Effector CD8-positive, alpha-beta T cell (primary cell): ENCODE measurements at regions not wholly inside any gene's neighbourhood (a gene's known extent, or its start where the extent isn't known, plus 50 kb on each side); places are given as distances from the start of the nearest gene placed in this dataset.
A peak's percentile ranks its signal among the peaks of the same experiment; 100 is the strongest.

ENCODE experiments used
- DNase-seq: peaks from one replicate; lab custom pipeline; 2025; lab: John Stamatoyannopoulos, UW

- no peak for DNase-seq
Observed at GRCh38 chr6:25012657-25013056, 76.9 kb upstream of the RIPOR2 start.

- DNase-seq: no peak
Observed at GRCh38 chr6:25013246-25013645, 77.5 kb upstream of the RIPOR2 start.

- no peak for DNase-seq
Observed at GRCh38 chr6:25014369-25014768, 78.6 kb upstream of the RIPOR2 start.

GRCh38 chr6:25014791-25015560 is 79.2 kb upstream of the RIPOR2 start:
- no peak for DNase-seq

GRCh38 chr6:25016014-25016720 is 80.4 kb upstream of the RIPOR2 start:
- DNase-seq: no peak

GRCh38 chr6:25017486-25017885 is 81.7 kb upstream of the RIPOR2 start:
- no peak for DNase-seq

GRCh38 chr6:25017932-25018567 is 82.3 kb upstream of the RIPOR2 start:
- DNase-seq: peak; percentile 70

GRCh38 chr6:25018568-25018954 is 82.8 kb upstream of the RIPOR2 start:
- no peak for DNase-seq

- DNase-seq: no peak
Observed at GRCh38 chr6:25022140-25022553, 86.4 kb upstream of the RIPOR2 start.

- no peak for DNase-seq
Observed at GRCh38 chr6:25023781-25024180, 88.0 kb upstream of the RIPOR2 start.

GRCh38 chr6:25024821-25025220 is 89.1 kb upstream of the RIPOR2 start:
- DNase-seq: no peak

GRCh38 chr6:25025248-25025918 is 89.6 kb upstream of the RIPOR2 start:
- no peak for DNase-seq

GRCh38 chr6:25025919-25026301 is 90.2 kb upstream of the RIPOR2 start:
- DNase-seq: no peak

- DNase-seq: no peak
Observed at GRCh38 chr6:25026723-25027122, 91.0 kb upstream of the RIPOR2 start.

GRCh38 chr6:25027221-25027916 is 91.6 kb upstream of the RIPOR2 start:
- peak; percentile 34 for DNase-seq

GRCh38 chr6:25028328-25028727 is 92.6 kb upstream of the RIPOR2 start:
- DNase-seq: no peak

GRCh38 chr6:25032934-25033333 is 97.2 kb upstream of the RIPOR2 start:
- no peak for DNase-seq

- DNase-seq: no peak
Observed at GRCh38 chr6:25034431-25034921, 98.7 kb upstream of the RIPOR2 start.

GRCh38 chr6:25035174-25035511 is 99.4 kb upstream of the RIPOR2 start:
- no peak for DNase-seq

GRCh38 chr6:25035512-25036435 is 100.0 kb upstream of the RIPOR2 start:
- DNase-seq: no peak

GRCh38 chr6:25036461-25036860 is 100.7 kb upstream of the RIPOR2 start:
- no peak for DNase-seq
